OCI-LY7 (cell line): ENCODE measurements at regions not wholly inside any gene's neighbourhood (a gene's known extent, or its start where the extent isn't known, plus 50 kb on each side); places are given as distances from the start of the nearest gene placed in this dataset.
"Not testable (repeated sequence)": the region's sequence is repeated elsewhere in the genome, so short reads cannot be mapped to it uniquely, and the experiment has no call there.

Source experiments
- EZH2phosphoT487 ChIP-seq: fragments of 200-600 bp; sonication (generic); IDR thresholded peaks from 2 replicates; pipeline ENCODE4 v1.6.1; 2018; ENCODE audit warnings: low read depth, borderline replicate concordance, mild to moderate bottlenecking, mixed run types, antibody characterized with exemption, low read length, moderate library complexity, mixed read lengths
- TF ChIP-seq, protein P1 (sequence below): fragments of 200-600 bp; sonication (generic); conservative IDR thresholded peaks from 2 replicates; pipeline ENCODE4 v1.5.1; 2014; ENCODE audit warnings: mild to moderate bottlenecking, antibody characterized with exemption, low read length, moderate library complexity, mixed read lengths

DNA sequence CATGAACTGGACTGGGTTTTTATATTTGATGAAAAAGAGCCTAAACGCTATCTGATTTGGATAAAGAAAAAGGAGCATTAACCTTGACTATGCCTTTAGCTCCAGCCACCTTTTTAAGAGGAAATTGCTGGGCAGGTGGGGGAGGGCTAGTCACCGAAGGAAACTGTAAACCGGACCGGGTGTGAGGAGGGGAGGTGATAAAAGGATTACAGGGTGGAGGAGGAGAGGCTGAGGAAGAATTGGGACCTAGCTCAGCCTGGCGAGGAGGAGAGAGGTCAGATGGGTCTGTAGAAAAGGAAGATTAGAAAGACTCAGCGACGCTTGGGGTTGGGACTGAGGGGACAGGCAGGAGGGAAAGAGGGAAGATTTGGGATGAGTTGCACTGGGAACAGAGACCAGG is 118.4 kb downstream of the PCDH10 start:
- TF ChIP-seq, protein P1, sequence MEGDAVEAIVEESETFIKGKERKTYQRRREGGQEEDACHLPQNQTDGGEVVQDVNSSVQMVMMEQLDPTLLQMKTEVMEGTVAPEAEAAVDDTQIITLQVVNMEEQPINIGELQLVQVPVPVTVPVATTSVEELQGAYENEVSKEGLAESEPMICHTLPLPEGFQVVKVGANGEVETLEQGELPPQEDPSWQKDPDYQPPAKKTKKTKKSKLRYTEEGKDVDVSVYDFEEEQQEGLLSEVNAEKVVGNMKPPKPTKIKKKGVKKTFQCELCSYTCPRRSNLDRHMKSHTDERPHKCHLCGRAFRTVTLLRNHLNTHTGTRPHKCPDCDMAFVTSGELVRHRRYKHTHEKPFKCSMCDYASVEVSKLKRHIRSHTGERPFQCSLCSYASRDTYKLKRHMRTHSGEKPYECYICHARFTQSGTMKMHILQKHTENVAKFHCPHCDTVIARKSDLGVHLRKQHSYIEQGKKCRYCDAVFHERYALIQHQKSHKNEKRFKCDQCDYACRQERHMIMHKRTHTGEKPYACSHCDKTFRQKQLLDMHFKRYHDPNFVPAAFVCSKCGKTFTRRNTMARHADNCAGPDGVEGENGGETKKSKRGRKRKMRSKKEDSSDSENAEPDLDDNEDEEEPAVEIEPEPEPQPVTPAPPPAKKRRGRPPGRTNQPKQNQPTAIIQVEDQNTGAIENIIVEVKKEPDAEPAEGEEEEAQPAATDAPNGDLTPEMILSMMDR, result not testable (repeated sequence)
- TF ChIP-seq EZH2phosphoT487, result not testable (repeated sequence)
